Parathyroid adenoma (tissue), 2 donors: ENCODE measurements at regions not wholly inside any gene's neighbourhood (a gene's known extent, or its start where the extent isn't known, plus 50 kb on each side); places are given as distances from the start of the nearest gene placed in this dataset.

Experiments
- H2AFZ ChIP-seq: fragments of 300-600 bp; sonication (generic); one replicate; pipeline ENCODE4 v1.7.0; 2017; ENCODE audit warnings: antibody characterized with exemption, mild to moderate bottlenecking
- H3K27ac ChIP-seq: fragments of 300-600 bp; sonication (generic); one replicate; pipeline ENCODE4 v1.7.0; 2017
- H3K27me3 ChIP-seq: fragments of 300-600 bp; sonication (generic); one replicate; pipeline ENCODE4 v1.7.0; 2017; ENCODE audit warnings: low read length; ENCODE audit not compliant: control insufficient read depth, insufficient read depth
- H3K36me3 ChIP-seq: fragments of 300-600 bp; sonication (generic); one replicate; pipeline ENCODE4 v1.7.0; 2017; ENCODE audit warnings: low read length; ENCODE audit not compliant: control insufficient read depth, insufficient read depth
- H3K4me1 ChIP-seq: fragments of 300-600 bp; sonication (generic); one replicate; pipeline ENCODE4 v1.7.0; 2017; ENCODE audit warnings: control low read depth
- H3K4me2 ChIP-seq: fragments of 300-600 bp; sonication (generic); one replicate; pipeline ENCODE4 v1.7.0; 2017; ENCODE audit warnings: low read length
- H3K4me3 ChIP-seq: fragments of 300-600 bp; sonication (generic); one replicate; pipeline ENCODE4 v1.7.0; 2017; ENCODE audit warnings: low read depth, low read length
- H3K79me2 ChIP-seq: fragments of 300-600 bp; sonication (generic); one replicate; pipeline ENCODE4 v1.7.0; 2017; ENCODE audit warnings: control low read depth
- H3K9ac ChIP-seq: fragments of 300-600 bp; sonication (generic); one replicate; pipeline ENCODE4 v1.7.0; 2017; ENCODE audit warnings: mild to moderate bottlenecking
- H3K9me3 ChIP-seq: fragments of 300-600 bp; sonication (generic); one replicate; pipeline ENCODE4 v1.7.0; 2017; ENCODE audit warnings: low read length; ENCODE audit not compliant: control insufficient read depth
- TF ChIP-seq, protein P1 (sequence below): fragments of 300-600 bp; sonication (generic); IDR thresholded peaks from one replicate; pipeline ENCODE4 v1.7.0; 2017; ENCODE audit warnings: antibody characterized with exemption, mild to moderate bottlenecking
- donor health status: primary hyperparathyroidism.

- H3K4me3 ChIP-seq = no peak overlapping the region
- H3K27me3 ChIP-seq = no peaks in the 10 kb centered on the region
- no peak overlapping the region for H2AFZ ChIP-seq
- H3K4me1 ChIP-seq = no peaks in the 10 kb centered on the region
- no peaks in the 10 kb centered on the region for H3K9me3 ChIP-seq
- no peak overlapping the region for H3K27ac ChIP-seq
- H3K79me2 ChIP-seq = no peaks in the 10 kb centered on the region
- TF ChIP-seq, protein P1, sequence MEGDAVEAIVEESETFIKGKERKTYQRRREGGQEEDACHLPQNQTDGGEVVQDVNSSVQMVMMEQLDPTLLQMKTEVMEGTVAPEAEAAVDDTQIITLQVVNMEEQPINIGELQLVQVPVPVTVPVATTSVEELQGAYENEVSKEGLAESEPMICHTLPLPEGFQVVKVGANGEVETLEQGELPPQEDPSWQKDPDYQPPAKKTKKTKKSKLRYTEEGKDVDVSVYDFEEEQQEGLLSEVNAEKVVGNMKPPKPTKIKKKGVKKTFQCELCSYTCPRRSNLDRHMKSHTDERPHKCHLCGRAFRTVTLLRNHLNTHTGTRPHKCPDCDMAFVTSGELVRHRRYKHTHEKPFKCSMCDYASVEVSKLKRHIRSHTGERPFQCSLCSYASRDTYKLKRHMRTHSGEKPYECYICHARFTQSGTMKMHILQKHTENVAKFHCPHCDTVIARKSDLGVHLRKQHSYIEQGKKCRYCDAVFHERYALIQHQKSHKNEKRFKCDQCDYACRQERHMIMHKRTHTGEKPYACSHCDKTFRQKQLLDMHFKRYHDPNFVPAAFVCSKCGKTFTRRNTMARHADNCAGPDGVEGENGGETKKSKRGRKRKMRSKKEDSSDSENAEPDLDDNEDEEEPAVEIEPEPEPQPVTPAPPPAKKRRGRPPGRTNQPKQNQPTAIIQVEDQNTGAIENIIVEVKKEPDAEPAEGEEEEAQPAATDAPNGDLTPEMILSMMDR = no peak
- H3K9ac ChIP-seq = no peak overlapping the region
- no peaks in the 10 kb centered on the region for H3K36me3 ChIP-seq
- H3K4me2 ChIP-seq = no peak overlapping the region
Observed at GRCh38 chr11:35050541-35050995, 88.4 kb upstream of the CD44 start.

DNA sequence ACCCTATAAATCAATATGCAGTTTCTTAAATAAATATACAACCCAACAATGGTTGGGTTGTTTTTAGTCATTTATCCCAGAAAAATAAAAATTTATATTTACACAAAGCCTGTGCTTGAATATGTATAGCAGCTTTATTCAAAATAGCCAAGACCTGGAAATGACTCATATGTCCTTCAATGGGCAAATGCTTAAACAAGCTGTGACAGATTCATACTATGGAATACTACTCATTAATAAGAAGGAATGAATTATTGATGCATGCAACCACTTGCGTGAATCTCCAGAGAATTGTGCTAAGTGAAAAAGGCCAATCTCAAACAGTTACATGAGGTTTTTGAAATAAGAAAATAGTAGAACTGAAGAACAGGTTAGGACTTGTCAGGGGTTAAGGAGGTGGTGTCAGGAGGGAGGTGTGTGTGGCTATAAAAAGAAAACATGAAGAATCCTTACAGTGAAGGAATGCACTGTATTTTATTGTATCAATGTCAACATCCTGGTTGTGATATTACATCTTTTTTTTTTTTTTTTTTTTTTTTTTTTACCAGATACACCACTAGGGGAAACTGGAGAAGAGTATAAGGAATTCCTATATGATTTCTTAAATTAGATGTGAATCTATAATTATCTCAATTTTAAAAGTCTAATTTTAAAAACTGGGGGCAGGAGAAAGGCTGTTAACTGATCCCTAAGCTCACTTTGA is 82.4 kb upstream of the CD44 start:
- H3K27ac ChIP-seq = no peak overlapping the region

GRCh38 chr11:35057926-35058668 is 80.9 kb upstream of the CD44 start:
- no peaks in the 10 kb centered on the region for H3K36me3 ChIP-seq
- TF ChIP-seq, protein P1 = no peak
- H3K9me3 ChIP-seq = no peaks in the 10 kb centered on the region
- no peak overlapping the region for H2AFZ ChIP-seq
- H3K4me1 ChIP-seq = no peaks in the 10 kb centered on the region
- H3K27me3 ChIP-seq = no peaks in the 10 kb centered on the region
- H3K79me2 ChIP-seq = no peaks in the 10 kb centered on the region
- H3K4me2 ChIP-seq = no peak overlapping the region
- H3K9ac ChIP-seq = no peak overlapping the region
- no peak overlapping the region for H3K27ac ChIP-seq
- H3K4me3 ChIP-seq = no peak overlapping the region

More for the DNA sequence above, 82.4 kb upstream of the CD44 start:
- TF ChIP-seq, protein P1 = no peak
- no peak overlapping the region for H2AFZ ChIP-seq
- no peaks in the 10 kb centered on the region for H3K36me3 ChIP-seq
- H3K9me3 ChIP-seq = no peaks in the 10 kb centered on the region
- H3K4me3 ChIP-seq = no peak overlapping the region
- H3K4me1 ChIP-seq = no peaks in the 10 kb centered on the region
- H3K27me3 ChIP-seq = no peaks in the 10 kb centered on the region
- no peaks in the 10 kb centered on the region for H3K79me2 ChIP-seq
- no peak overlapping the region for H3K9ac ChIP-seq
- no peak overlapping the region for H3K4me2 ChIP-seq

DNA sequence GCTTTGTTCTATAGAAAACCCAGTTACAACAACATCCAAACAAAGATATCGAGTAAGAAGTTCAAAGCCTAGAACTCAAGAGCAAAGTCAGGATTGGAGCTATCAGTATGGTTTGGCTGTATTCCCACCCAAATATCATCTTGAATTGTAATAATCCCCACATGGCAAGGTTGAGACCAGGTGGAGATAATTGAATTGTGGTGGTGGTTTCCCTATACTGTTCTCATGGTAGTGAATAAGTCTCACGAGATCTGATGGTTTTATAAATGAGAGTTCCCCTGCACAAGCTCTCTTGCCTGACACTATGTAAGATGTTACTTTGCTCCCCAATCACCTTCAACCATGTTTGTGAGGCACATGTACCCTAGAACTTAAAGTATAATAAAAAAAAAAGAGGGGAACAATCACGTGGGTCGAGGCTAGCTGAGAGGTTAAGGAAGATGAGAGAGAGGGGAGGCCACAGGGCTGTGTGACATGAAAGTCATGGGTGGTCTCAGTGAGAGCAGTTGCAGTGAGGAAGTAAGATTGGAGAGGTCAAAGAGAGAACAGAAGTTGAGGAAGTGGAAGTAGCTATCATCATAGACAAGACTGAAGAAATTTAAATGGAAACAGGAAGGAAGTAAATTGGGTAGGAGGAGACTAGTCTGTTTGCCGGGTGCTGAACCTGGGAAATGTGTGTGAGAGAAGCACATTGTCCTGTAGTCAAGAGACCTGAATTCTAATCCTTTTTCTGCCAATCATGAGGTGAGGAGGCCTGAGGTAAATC is 80.1 kb upstream of the CD44 start:
- H3K4me3 ChIP-seq = no peak overlapping the region

More for the DNA sequence above, 80.1 kb upstream of the CD44 start:
- H3K4me2 ChIP-seq = no peak overlapping the region
- H3K27ac ChIP-seq = no peak overlapping the region
- no peaks in the 10 kb centered on the region for H3K79me2 ChIP-seq
- H3K4me1 ChIP-seq = no peaks in the 10 kb centered on the region
- no peak overlapping the region for H2AFZ ChIP-seq
- H3K27me3 ChIP-seq = no peaks in the 10 kb centered on the region
- no peaks in the 10 kb centered on the region for H3K36me3 ChIP-seq
- no peak overlapping the region for H3K9ac ChIP-seq
- TF ChIP-seq, protein P1 = no peak
- H3K9me3 ChIP-seq = no peaks in the 10 kb centered on the region
